ENCODE measurements at regions not wholly inside any gene's neighbourhood (a gene's known extent, or its start where the extent isn't known, plus 50 kb on each side); places are given as distances from the start of the nearest gene placed in this dataset.

- H3K4me1 ChIP-seq (ENCODE audit: control insufficient read depth in 1 of 2, insufficient read depth in 2 of 2, low read depth in 1 of 2, low read length in 1 of 2): no peaks in the 10 kb centered on the region
- H2AFZ ChIP-seq (ENCODE audit: low read depth): no peak overlapping the region
- H3K9ac ChIP-seq: no peak overlapping the region
- no peaks in the 10 kb centered on the region for H4K20me1 ChIP-seq (ENCODE audit: insufficient read depth)
- no peak overlapping the region for H3K27ac ChIP-seq (ENCODE audit: low read depth in 2 of 2, low read length in 1 of 2)
- no peaks in the 10 kb centered on the region for H3F3A ChIP-seq (replicated peaks; ENCODE audit: insufficient read depth)
- no peaks in the 10 kb centered on the region for H3K9me3 ChIP-seq
- TF ChIP-seq TAF1 (IDR thresholded peaks at IDR 0.05; ENCODE audit: borderline replicate concordance, low read depth, low read length) (no peak), USF1 (IDR thresholded peaks at IDR 0.05; ENCODE audit: borderline replicate concordance, low read depth) (no peak), NFIC (IDR thresholded peaks at IDR 0.05; ENCODE audit: borderline replicate concordance) (no peak), RXRA (IDR thresholded peaks at IDR 0.05; ENCODE audit: borderline replicate concordance, low read depth) (no peak), GABPA (IDR thresholded peaks at IDR 0.05; ENCODE audit: low read depth) (no peak)
- no peaks in the 10 kb centered on the region for H3K79me2 ChIP-seq (ENCODE audit: insufficient read depth)
- no peaks in the 10 kb centered on the region for H3K36me3 ChIP-seq (replicated peaks in 1 of 2; ENCODE audit: control insufficient read depth in 1 of 2, insufficient read depth in 2 of 2, low read length in 1 of 2)
- H3K9me2 ChIP-seq: no peaks in the 10 kb centered on the region
- no peak overlapping the region for H3K4me3 ChIP-seq (ENCODE audit: low read depth in 2 of 2, low read length in 1 of 2)
- ChIA-PET POLR2A (no interaction called here), CTCF (no interaction called here)
- DNase-seq: no peak
- H3K4me2 ChIP-seq: no peak overlapping the region
- no peaks in the 10 kb centered on the region for H3K27me3 ChIP-seq (ENCODE audit: insufficient read depth)
These were observed 658.6 kb downstream of the ZBBX start for GRCh38 chr3:166721466-166721865.

- no peak for DNase-seq
- no peaks in the 10 kb centered on the region for H3K36me3 ChIP-seq (replicated peaks in 1 of 2; ENCODE audit: control insufficient read depth in 1 of 2, insufficient read depth in 2 of 2, low read length in 1 of 2)
- H3K27me3 ChIP-seq (ENCODE audit: insufficient read depth): no peaks in the 10 kb centered on the region
- no peak overlapping the region for H3K9ac ChIP-seq
- no peak overlapping the region for H3K4me3 ChIP-seq (ENCODE audit: low read depth in 2 of 2, low read length in 1 of 2)
- no peak overlapping the region for H2AFZ ChIP-seq (ENCODE audit: low read depth)
- H3K4me1 ChIP-seq (ENCODE audit: control insufficient read depth in 1 of 2, insufficient read depth in 2 of 2, low read depth in 1 of 2, low read length in 1 of 2): no peaks in the 10 kb centered on the region
- ChIA-PET CTCF (no interaction called here), POLR2A (no interaction called here)
- H3K9me3 ChIP-seq: no peaks in the 10 kb centered on the region
- no peaks in the 10 kb centered on the region for H3K79me2 ChIP-seq (ENCODE audit: insufficient read depth)
- no peaks in the 10 kb centered on the region for H4K20me1 ChIP-seq (ENCODE audit: insufficient read depth)
- H3K27ac ChIP-seq (ENCODE audit: low read depth in 2 of 2, low read length in 1 of 2): no peak overlapping the region
- no peak overlapping the region for H3K4me2 ChIP-seq
- TF ChIP-seq CTCF (IDR thresholded peaks at IDR 0.05): no peak
- no peak for TF ChIP-seq RAD21 (IDR thresholded peaks at IDR 0.05; ENCODE audit: low read length)
- TF ChIP-seq RCOR1 (IDR thresholded peaks at IDR 0.05; ENCODE audit: low read length): no peak
- TF ChIP-seq RXRA (IDR thresholded peaks at IDR 0.05; ENCODE audit: borderline replicate concordance, low read depth): no peak
- TF ChIP-seq FOXJ3 (CRISPR knock-in tag; IDR thresholded peaks at IDR 0.05): no peak
- no peak for TF ChIP-seq PBX3 (IDR thresholded peaks at IDR 0.05)
- TF ChIP-seq ZBTB33 (IDR thresholded peaks at IDR 0.05; ENCODE audit: borderline replicate concordance, low read depth): no peak
- no peak for TF ChIP-seq SMC3 (IDR thresholded peaks at IDR 0.05; ENCODE audit: low read depth, low read length)
- no peak for TF ChIP-seq EZH2phosphoT487 (IDR thresholded peaks at IDR 0.05; ENCODE audit: borderline replicate concordance, low read depth)
- TF ChIP-seq TEAD4 (IDR thresholded peaks at IDR 0.05; ENCODE audit: borderline replicate concordance, insufficient read depth): no peak
- WGBS (ENCODE audit: low lambda C conversion rate): under 1% methylated on average over 4 of the region's 4 CpGs
- H3K9me2 ChIP-seq: no peaks in the 10 kb centered on the region
- H3F3A ChIP-seq (replicated peaks; ENCODE audit: insufficient read depth): no peaks in the 10 kb centered on the region
These were observed 665.9 kb downstream of the ZBBX start for GRCh38 chr3:166714206-166714605.
